Pons (tissue), 1 donor: ENCODE measurements at regions not wholly inside any gene's neighbourhood (a gene's known extent, or its start where the extent isn't known, plus 50 kb on each side); places are given as distances from the start of the nearest gene placed in this dataset.
"Not testable (repeated sequence)": the region's sequence is repeated elsewhere in the genome, so short reads cannot be mapped to it uniquely, and the experiment has no call there.

Experiments used
- DNase-seq: peaks from one replicate; pipeline ENCODE4 v3.0.0-alpha.2; 2016; ENCODE audit warnings: low spot score

DNA sequence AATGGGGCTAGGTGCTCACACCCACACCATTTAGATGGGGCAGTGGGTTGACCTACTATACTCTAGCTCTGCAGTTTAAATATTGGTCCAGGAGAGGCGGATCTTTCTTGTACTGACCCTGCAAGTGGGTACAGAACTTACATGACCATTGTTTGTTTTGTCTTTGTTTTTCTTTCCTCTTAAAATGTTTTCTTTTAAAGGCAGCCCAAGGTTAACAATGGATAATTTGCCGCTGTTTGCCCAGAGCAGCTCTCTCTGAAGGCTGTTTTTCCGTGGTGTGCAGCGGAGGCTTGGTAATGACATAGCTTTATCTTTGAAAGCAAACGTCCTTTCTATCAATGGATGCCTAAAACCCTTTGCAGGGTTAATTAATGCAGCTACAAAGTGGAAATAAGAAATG, 133.3 kb upstream of the MEX3C start:
- no peak for DNase-seq

- DNase-seq = no peak
These were observed 139.9 kb upstream of the MEX3C start for GRCh38 chr18:51337406-51337805.

GRCh38 chr18:51339856-51340255, 142.4 kb upstream of the MEX3C start:
- no peak for DNase-seq

DNA sequence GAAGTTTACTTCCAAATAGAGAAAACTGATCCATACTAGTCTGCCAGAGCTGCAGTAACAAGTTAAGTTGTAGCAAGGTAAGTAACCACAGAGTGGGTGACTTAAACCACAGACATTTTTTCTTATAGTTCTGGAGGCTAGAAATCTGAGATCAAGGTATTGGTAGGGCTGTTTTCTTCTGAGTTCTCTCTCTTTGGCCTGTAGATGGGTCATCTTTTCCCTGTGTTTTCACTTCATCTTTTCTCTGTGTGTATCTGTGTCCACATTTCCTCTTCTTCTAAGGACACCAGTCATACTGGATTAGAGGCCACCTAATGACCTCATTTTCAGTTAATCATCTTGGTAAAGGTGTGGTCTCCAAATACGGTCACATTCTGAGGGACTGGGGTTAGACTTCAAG, 142.9 kb upstream of the MEX3C start:
- DNase-seq = no peak

GRCh38 chr18:51342815-51343214, 145.3 kb upstream of the MEX3C start:
- peak; percentile 24 for DNase-seq

DNA sequence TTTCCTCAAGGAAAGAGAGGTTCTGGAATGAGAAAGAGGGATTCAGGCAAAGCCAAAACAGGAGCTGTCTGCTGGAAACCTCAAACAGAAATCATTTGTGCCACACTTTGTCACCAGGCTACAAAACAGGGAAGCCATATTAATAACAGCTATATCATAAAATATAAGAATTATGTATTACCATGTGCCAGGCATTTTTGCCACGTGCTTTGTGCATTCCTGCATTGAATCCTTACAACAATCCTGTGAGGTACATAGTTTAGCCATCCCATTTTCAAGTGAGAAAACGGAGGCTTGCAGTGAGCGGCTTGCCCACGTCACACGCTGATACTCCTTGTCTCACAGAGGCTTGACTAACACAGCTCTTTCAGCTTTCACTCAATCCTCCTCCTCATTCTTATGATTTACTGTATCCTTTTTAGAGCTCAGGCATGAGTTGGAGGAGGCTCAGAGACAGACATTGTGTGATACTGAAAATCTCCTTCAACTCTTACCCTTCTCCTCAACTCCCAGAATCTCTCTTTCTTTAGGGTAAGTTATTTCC, 148.4 kb upstream of the MEX3C start:
- DNase-seq = no peak

DNA sequence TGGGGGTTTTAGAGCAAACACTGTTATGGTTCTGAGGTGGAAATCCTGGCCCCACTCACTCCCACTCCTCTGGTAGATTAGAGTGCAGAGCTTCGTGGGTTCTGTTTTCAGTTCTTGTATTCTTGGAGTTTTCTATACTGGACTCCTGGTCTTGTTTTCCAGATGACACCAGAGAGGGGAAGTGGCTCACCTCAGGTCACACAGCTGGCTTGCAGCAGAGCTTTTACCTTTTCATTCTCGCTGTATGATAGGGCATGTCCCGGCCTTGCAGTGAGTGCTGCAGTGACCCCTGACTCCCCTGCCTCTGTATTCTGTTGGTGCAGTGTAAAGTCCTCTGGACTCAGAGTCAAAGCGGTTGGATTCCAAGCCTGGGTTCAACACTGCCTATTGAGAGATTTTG, 148.9 kb upstream of the MEX3C start:
- no peak for DNase-seq

GRCh38 chr18:51350081-51350480, 152.6 kb upstream of the MEX3C start:
- DNase-seq = no peak

- no peak for DNase-seq
These were observed 158.4 kb upstream of the MEX3C start for GRCh38 chr18:51355841-51356240.

DNA sequence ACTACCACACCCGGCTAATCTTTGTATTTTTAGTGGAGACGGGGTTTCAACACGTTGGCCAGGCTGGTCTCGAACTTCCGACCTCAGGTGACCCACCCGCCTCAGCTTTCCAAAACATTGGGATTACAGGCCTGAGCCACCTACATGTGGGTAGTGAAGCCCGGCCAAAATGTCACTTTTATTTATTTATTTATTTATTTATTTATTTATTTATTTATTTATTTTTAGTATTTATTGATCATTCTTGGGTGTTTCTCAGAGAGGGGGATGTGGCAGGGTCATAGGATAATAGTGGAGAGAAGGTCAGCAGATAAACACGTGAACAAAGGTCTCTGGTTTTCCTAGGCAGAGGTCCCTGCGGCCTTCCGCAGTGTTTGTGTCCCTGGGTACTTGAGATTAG, 162.8 kb upstream of the MEX3C start:
- DNase-seq = not testable (repeated sequence)

DNA sequence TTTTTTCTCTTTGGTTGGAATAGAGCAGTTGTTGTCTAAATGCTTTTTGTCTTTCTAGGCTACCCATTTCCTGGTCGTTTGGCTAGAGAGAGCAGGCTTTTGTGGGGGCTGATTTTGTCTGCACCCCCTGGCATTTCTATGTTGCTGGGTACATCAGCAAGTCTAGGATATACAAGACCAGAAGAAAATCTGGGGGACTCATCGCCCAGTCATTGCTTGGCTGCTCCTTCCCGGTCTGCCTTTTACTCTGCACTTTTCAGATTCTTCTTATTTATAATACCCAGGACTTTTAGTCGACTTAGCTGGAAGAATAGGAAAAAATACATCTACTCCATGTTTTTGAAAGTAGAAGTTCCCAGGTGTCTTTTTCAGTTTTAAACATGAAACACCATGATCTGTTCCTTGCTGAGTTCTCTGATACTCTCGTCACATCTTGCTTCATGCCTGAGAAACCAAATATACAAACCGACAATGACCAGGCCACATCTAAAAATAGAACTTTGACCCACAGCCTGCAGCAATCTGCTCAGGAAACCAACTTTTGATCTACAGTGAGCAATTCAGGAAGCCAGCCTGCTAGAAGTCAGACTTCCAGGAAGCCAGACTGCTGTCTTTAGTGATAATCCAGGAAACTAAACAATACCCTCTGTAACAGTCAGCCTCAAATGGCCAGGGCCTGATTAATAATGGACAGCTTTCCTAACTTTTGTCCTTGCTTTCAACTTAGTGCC, 163.8 kb upstream of the MEX3C start:
- peak; percentile 12 for DNase-seq

- no peak for DNase-seq
These were observed 165.9 kb upstream of the MEX3C start for GRCh38 chr18:51363384-51363783.

GRCh38 chr18:51370996-51371395, 173.5 kb upstream of the MEX3C start:
- no peak for DNase-seq

GRCh38 chr18:51371929-51372328, 174.4 kb upstream of the MEX3C start:
- DNase-seq = no peak

DNA sequence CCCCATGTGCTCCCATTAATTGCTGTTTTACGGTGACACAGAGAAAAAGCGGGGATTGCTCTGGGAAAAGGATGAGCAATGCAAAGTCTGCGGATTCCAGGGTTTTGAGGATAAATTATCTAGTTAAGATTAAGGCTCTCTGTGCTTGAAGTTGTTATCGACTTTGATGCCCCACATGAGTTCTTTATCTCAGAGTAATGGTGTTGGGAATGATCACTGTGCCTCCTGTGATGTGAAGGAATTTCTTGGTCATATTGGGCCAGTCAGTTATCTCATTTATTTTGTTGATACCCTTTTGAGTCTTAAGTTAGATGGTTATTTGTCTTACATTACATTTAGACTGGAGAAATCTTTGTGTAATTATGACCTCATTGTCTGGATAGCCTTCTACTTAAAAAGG, 184.6 kb upstream of the MEX3C start:
- no peak for DNase-seq

GRCh38 chr18:51383116-51383515, 185.6 kb upstream of the MEX3C start:
- DNase-seq = no peak

GRCh38 chr18:51383711-51384110, 186.2 kb upstream of the MEX3C start:
- DNase-seq = no peak

GRCh38 chr18:51385270-51385669, 187.8 kb upstream of the MEX3C start:
- DNase-seq = no peak

GRCh38 chr18:51390702-51391101, 193.2 kb upstream of the MEX3C start:
- DNase-seq = no peak

DNA sequence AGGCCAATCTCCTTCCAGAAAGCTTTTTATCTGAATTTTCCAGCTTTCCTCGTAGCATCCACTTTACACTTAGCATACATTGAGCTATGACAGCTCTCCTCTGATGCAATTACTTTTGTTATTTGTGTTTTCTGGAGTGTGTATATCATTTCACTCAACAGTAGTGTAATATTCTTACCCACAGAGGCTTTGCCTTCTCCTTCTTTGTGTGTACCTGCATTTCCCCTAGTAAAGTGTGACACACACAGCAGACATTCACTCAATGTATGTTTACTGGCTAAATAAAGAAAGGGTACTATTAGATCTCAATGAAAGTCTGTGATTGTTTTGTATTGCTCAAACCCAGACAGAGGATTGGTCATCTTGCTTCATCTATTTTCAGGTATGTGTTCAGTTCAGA, 193.7 kb upstream of the MEX3C start:
- no peak for DNase-seq

GRCh38 chr18:51391731-51392130, 194.2 kb upstream of the MEX3C start:
- peak; percentile 94 for DNase-seq

- DNase-seq = peak; percentile 76
These were observed 200.0 kb upstream of the MEX3C start for GRCh38 chr18:51397347-51397962.

DNA sequence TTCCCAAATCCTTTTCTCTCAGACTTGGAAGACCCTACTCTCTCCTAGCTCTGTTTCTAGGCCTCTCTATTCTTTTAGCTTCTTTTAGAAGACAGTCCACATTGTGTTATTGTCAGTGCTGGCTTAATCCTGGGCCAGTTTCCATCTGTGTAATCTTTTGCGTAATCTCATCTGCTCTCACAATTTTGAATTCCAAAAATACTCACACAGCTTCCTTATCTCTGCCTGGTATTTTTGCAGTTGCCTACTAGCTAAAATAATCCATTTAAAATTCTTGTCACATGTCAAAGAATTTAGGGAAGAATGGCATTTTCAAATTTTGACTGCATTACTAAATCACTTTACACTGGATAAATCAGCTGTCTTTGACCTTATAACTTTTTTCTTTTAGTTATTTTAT, 200.6 kb upstream of the MEX3C start:
- DNase-seq = peak; percentile 80
